Left ventricle myocardium inferior (tissue), 1 donor: ENCODE measurements at regions not wholly inside any gene's neighbourhood (a gene's known extent, or its start where the extent isn't known, plus 50 kb on each side); places are given as distances from the start of the nearest gene placed in this dataset.

Source experiments
- DNase-seq: peaks from one replicate; pipeline ENCODE4 v3.0.0-alpha.2; 2020
- H3K27ac ChIP-seq: fragments of 200-600 bp; replicated peaks from 2 replicates; pipeline ENCODE4 v1.8.0; 2021
- H3K27me3 ChIP-seq: fragments of 200-600 bp; 2 replicates; pipeline ENCODE4 v1.8.0; 2021; ENCODE audit warnings: low read depth
- H3K36me3 ChIP-seq: fragments of 200-600 bp; 2 replicates; pipeline ENCODE4 v1.8.0; 2021
- H3K4me1 ChIP-seq: fragments of 200-600 bp; 2 replicates; pipeline ENCODE4 v1.8.0; 2021
- H3K4me3 ChIP-seq: fragments of 200-600 bp; 2 replicates; pipeline ENCODE4 v1.8.0; 2021; ENCODE audit warnings: mild to moderate bottlenecking, moderate library complexity
- H3K9me3 ChIP-seq: fragments of 200-600 bp; replicated peaks from 2 replicates; pipeline ENCODE4 v1.8.0; 2021
- intact Hi-C: fragments of 100-400 bp; cut with micrococcal nuclease; formaldehyde crosslinking; loops from one replicate; pipeline ENCODE4 v1.11.0; 2022
- TF ChIP-seq, protein P1 (sequence below): fragments of 200-600 bp; IDR thresholded peaks from 2 replicates; pipeline ENCODE4 v1.8.0; 2021; ENCODE audit warnings: antibody characterized with exemption, mild to moderate bottlenecking, borderline replicate concordance
- donor health status: DM: no; HTN: yes; CAD: no; lungs with severe emphysema.

DNA sequence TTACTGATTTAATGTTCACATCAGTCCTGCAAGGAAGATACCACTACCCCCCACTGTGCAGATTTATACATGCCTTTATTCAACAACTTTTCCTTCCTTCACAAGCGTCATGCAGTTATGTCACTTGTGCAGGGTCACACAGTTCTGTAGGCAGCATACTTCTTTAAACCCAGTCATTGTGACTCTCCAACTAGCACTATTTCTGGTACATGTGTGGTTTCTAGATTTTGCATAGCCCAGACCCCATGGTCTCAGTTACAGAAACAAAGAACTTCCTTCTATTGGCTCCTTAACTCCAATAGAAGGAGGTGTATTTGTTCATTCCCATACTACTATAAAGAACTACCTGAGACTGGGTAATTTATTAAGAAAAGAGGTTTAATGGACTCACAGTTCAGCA, 333.1 kb downstream of the ZNF516 start:
- Histone ChIP-seq H3K4me3 (no peak overlapping the region), H3K9me3 (no peaks in the 10 kb centered on the region), H3K27ac (no peak overlapping the region), H3K4me1 (no peaks in the 10 kb centered on the region), H3K27me3 (peaks cover 3% of the 10 kb centered on the region), H3K36me3 (no peaks in the 10 kb centered on the region)
- TF ChIP-seq, protein P1, sequence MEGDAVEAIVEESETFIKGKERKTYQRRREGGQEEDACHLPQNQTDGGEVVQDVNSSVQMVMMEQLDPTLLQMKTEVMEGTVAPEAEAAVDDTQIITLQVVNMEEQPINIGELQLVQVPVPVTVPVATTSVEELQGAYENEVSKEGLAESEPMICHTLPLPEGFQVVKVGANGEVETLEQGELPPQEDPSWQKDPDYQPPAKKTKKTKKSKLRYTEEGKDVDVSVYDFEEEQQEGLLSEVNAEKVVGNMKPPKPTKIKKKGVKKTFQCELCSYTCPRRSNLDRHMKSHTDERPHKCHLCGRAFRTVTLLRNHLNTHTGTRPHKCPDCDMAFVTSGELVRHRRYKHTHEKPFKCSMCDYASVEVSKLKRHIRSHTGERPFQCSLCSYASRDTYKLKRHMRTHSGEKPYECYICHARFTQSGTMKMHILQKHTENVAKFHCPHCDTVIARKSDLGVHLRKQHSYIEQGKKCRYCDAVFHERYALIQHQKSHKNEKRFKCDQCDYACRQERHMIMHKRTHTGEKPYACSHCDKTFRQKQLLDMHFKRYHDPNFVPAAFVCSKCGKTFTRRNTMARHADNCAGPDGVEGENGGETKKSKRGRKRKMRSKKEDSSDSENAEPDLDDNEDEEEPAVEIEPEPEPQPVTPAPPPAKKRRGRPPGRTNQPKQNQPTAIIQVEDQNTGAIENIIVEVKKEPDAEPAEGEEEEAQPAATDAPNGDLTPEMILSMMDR = no peak
- DNase-seq = no peak
- intact Hi-C loops = no loop called here

DNA sequence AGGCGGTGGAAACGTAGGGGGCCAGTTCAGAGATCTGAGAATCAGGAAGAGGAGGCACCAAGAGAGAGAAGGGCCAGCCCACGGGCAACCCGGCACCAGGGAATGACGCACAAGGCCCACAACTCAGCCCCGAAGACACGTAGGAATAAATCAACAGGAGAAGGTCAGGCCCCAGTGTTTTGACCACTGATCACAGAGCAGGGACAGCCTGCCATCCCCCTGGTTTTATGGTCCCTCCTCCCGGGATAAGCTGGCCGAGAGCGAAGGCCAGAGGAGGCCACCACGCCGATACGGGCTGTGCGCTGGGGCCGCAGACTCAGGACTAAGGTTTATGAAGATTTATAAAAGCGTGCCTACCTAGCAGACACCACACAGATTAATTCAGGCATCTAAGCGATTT, 341.4 kb downstream of the ZNF516 start:
- Histone ChIP-seq H3K27ac (no peak overlapping the region), H3K36me3 (no peaks in the 10 kb centered on the region), H3K9me3 (no peaks in the 10 kb centered on the region), H3K4me3 (no peak overlapping the region), H3K27me3 (peaks cover 4% of the 10 kb centered on the region), H3K4me1 (no peaks in the 10 kb centered on the region)
- TF ChIP-seq, protein P1 = no peak
- no peak for DNase-seq
- intact Hi-C loops = no loop called here

DNA sequence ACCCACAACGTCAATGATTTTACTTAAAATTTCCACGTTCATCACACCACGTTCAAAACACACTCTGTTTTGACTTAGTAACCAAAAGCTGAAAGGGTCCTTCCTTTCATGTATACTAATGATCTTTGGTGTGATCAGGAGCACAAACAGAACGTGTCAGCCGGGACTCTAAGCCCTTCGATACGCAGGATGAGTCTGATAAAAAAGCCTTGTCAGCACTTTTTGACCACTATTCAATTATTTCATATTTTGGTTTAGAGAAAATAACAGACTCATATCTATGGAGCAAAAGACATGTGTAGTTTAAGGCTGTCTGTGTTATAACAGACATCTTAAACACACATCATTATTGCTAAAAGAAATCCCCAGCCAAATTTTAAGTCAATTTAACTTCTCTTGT, 345.3 kb downstream of the ZNF516 start:
- TF ChIP-seq, protein P1 = no peak
- intact Hi-C loops = no loop called here
- peaks cover 6% of the 10 kb centered on the region for H3K27me3 ChIP-seq

DNA sequence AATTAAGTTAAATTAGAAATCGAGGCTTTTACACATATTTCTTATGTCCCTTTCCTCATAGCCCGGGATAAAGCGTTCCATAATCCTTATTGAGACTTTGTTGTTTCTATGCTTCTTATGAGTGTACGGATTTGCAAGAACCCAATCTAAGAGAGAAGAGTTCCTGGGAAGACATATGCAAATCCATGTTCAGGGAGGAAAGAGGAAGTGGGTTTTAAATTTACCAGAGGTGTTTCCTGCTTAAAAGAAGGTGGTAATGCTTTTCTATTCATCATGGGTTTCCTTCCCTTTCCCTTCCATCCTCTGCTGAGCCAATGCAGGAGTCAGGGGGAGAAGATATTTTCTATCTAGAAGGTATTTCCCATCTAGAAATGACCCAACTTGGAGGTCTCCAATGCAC, 345.8 kb downstream of the ZNF516 start:
- H3K27ac ChIP-seq = no peak overlapping the region
- H3K4me1 ChIP-seq = no peaks in the 10 kb centered on the region
- TF ChIP-seq, protein P1 = no peak
- H3K4me3 ChIP-seq = no peak overlapping the region
- no peaks in the 10 kb centered on the region for H3K36me3 ChIP-seq
- intact Hi-C loops = no loop called here
- no peak for DNase-seq
- no peaks in the 10 kb centered on the region for H3K9me3 ChIP-seq
- peaks cover 7% of the 10 kb centered on the region for H3K27me3 ChIP-seq

More for the DNA sequence above, 345.3 kb downstream of the ZNF516 start:
- Histone ChIP-seq H3K36me3 (no peaks in the 10 kb centered on the region), H3K27ac (no peak overlapping the region), H3K4me3 (no peak overlapping the region), H3K4me1 (no peaks in the 10 kb centered on the region), H3K9me3 (no peaks in the 10 kb centered on the region)
- no peak for DNase-seq

DNA sequence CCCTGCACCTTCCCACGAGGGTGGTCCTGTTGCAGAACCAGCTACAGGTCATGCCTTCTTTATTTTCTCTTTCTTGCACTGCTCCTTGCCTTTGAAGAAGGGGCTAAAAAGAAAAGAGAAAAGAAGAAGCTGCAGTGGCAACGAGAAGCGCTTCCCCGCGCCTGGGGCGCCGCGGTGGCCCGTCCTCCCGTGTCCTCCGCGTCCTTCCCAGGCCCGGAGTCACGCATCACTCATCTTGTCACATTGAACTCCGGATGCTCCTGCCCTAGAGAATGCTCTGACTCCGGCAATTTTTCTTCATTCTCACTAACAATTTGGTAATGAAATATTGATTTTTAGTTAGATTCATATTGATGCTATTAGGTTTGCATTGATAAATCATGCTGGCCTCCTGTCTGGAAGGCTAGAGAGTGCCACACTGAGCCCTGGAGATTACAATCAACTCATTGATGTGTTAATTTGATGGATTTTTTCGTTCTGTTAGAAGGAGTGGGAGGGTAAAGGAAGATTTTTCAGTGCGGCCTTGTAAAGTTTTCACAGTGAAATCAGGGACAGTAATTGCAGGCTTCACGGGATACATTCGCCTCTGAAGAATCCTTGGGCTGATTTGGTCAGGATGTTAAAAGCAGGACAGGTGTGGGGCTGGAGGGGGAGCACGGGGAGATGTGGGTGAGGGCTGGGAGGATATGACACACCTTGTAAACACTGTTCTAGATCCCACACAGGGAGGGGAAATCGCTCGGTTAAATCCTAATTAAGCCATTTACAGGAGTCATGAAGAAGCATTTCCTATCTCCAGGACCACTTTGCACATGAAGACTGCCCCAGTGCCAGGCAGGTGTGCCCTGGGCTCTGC, 349.3 kb downstream of the ZNF516 start:
- no peaks in the 10 kb centered on the region for H3K36me3 ChIP-seq
- no peak overlapping the region for H3K27ac ChIP-seq
- DNase-seq = no peak
- H3K27me3 ChIP-seq = peaks cover 15% of the 10 kb centered on the region
- intact Hi-C loops = no loop called here
- TF ChIP-seq, protein P1 = no peak
- H3K9me3 ChIP-seq = no peaks in the 10 kb centered on the region
- no peak overlapping the region for H3K4me3 ChIP-seq
- H3K4me1 ChIP-seq = no peaks in the 10 kb centered on the region
